ENCODE measurements at regions not wholly inside any gene's neighbourhood (a gene's known extent, or its start where the extent isn't known, plus 50 kb on each side); places are given as distances from the start of the nearest gene placed in this dataset.

DNA sequence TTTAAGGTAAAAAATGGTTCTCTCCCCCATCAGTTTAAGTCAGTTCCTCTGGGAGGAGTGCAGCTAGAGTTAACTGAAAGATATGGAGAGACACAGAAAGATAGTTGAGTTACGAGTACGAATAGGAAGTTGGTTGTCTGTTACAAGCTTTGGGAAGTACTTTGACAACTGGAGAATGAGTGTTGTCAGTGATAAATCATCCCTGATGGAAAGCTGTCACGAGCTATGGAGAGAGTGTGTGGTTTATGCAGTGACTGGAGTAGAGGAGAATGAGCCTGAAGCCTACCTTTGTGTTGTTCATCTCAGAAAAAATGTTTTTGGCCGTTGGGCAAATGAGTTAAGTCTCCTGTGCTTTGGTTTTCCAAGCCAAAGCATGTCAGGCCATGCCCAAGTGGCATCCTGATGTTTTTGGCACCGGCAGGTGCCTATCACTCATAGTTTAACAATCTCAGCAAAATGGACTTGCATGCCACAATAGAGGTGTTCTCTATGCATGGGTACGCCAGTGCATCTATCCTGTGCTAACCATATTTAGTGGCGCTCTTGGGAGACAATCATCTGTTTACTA, 350.2 kb downstream of the IRS2 start:
- H2AFZ ChIP-seq (replicated peaks; ENCODE audit: low read length, poor library complexity) = no peak overlapping the region
- no peaks in the 10 kb centered on the region for H3K36me3 ChIP-seq (ENCODE audit: control insufficient read depth, insufficient read depth, low read length)
- no peak overlapping the region for H3K23ac ChIP-seq (ENCODE audit: low read depth, low read length)
- H2BK20ac ChIP-seq (ENCODE audit: low read depth, low read length) = no peak overlapping the region
- no peak overlapping the region for H2BK5ac ChIP-seq (ENCODE audit: low read depth, low read length, poor library complexity, severe bottlenecking)
- no TSS peak for BruUV-seq (replicated peaks)
- H2BK15ac ChIP-seq (ENCODE audit: low read depth, low read length) = no peak overlapping the region
- H3K9ac ChIP-seq (ENCODE audit: low read depth, low read length) = no peak overlapping the region
- H3K4me1 ChIP-seq (ENCODE audit: control insufficient read depth, insufficient read depth, low read length) = no peaks in the 10 kb centered on the region
- DNase-seq (no peak), ATAC-seq (ENCODE audit: low read depth) (no peak)
- H4K5ac ChIP-seq (ENCODE audit: low read depth, low read length) = no peak overlapping the region
- H3K56ac ChIP-seq (ENCODE audit: extremely low read depth, insufficient read depth, low read length) = no peak overlapping the region
- H3K4me3 ChIP-seq (ENCODE audit: insufficient read depth, low read depth, low read length) = no peak overlapping the region
- dilution Hi-C loops (cut with HindIII; ENCODE audit: low sequenced_read_pairs, unreplicated experiment) (no loop called here), in situ Hi-C loops (cut with MboI; ENCODE audit: low sequenced_read_pairs) (no loop called here), intact Hi-C loops (cut with micrococcal nuclease) (no loop called here)
- ChIA-PET CTCF (no interaction called here), POLR2A (ENCODE audit: unreplicated experiment) (no interaction called here)
- no peak overlapping the region for H3K4me2 ChIP-seq (ENCODE audit: low read depth, low read length)
- no peaks in the 10 kb centered on the region for H3K79me1 ChIP-seq (ENCODE audit: low read depth in 1 of 2, low read length in 2 of 2)
- peaks cover 2% of the 10 kb centered on the region; the same call in 1 of the 2 replicates for H3K9me3 ChIP-seq (ENCODE audit: control insufficient read depth, insufficient read depth, low read length)
- H4K91ac ChIP-seq (ENCODE audit: insufficient read depth, low read depth, low read length) = no peak overlapping the region
- H3K18ac ChIP-seq (ENCODE audit: low read depth, low read length) = no peak overlapping the region
- no peak overlapping the region for H3K4ac ChIP-seq (ENCODE audit: low read depth, low read length)
- H4K8ac ChIP-seq (ENCODE audit: low read depth in 2 of 2, low read length in 2 of 2) = no peak overlapping the region
- H2AK5ac ChIP-seq (ENCODE audit: low read depth, low read length) = no peak overlapping the region
- H4K20me1 ChIP-seq (ENCODE audit: insufficient read depth, low read length) = no peaks in the 10 kb centered on the region
- H3K27me3 ChIP-seq (ENCODE audit: control insufficient read depth, insufficient read depth, low read length) = peaks cover 11% of the 10 kb centered on the region
- no peak overlapping the region for H3K14ac ChIP-seq (replicated peaks; ENCODE audit: low read depth, low read length)
- 75% methylated on average over 3 of the region's 7 CpGs; no CpG with 5 or more reads in 1 of the 2 experiments for WGBS, 2 experiments (ENCODE audit: extremely low coverage in 2 of 2, insufficient read length in 1 of 2)
- H3K9me1 ChIP-seq (ENCODE audit: insufficient read depth, low read length) = no peaks in the 10 kb centered on the region
- H2BK120ac ChIP-seq (ENCODE audit: low read depth, low read length) = no peak overlapping the region
- H3K27ac ChIP-seq (ENCODE audit: insufficient read depth, low read length) = no peak overlapping the region
- no peak overlapping the region for H2AK9ac ChIP-seq (replicated peaks; ENCODE audit: low read depth, low read length, poor library complexity)
- TF ChIP-seq, protein P1, sequence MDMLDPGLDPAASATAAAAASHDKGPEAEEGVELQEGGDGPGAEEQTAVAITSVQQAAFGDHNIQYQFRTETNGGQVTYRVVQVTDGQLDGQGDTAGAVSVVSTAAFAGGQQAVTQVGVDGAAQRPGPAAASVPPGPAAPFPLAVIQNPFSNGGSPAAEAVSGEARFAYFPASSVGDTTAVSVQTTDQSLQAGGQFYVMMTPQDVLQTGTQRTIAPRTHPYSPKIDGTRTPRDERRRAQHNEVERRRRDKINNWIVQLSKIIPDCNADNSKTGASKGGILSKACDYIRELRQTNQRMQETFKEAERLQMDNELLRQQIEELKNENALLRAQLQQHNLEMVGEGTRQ (IDR thresholded peaks at IDR 0.05; ENCODE audit: low read depth, low read length) = no peak
- TF ChIP-seq NFE2L2 (IDR thresholded peaks at IDR 0.05; ENCODE audit: low read depth, low read length) (no peak), MAZ (IDR thresholded peaks at IDR 0.05; ENCODE audit: borderline replicate concordance, low read depth, low read length) (no peak), RCOR1 (IDR thresholded peaks at IDR 0.05; ENCODE audit: insufficient replicate concordance, low read length) (no peak), POLR2A (IDR thresholded peaks at IDR 0.05; ENCODE audit: low read depth, low read length) (no peak), CEBPB (IDR thresholded peaks at IDR 0.05; ENCODE audit: low read depth, low read length) (no peak), SMC3 (IDR thresholded peaks at IDR 0.05; ENCODE audit: low read depth, low read length) (no peak), RFX5 (IDR thresholded peaks at IDR 0.05; ENCODE audit: low read depth, low read length) (no peak), BHLHE40 (IDR thresholded peaks at IDR 0.05; ENCODE audit: low read depth, low read length) (no peak), MXI1 (IDR thresholded peaks at IDR 0.05; ENCODE audit: borderline replicate concordance, low read depth, low read length) (no peak), CHD1 (IDR thresholded peaks at IDR 0.05; ENCODE audit: low read depth, low read length) (no peak), RAD21 (IDR thresholded peaks at IDR 0.05; ENCODE audit: low read length) (no peak)
- TF ChIP-seq, protein P2, sequence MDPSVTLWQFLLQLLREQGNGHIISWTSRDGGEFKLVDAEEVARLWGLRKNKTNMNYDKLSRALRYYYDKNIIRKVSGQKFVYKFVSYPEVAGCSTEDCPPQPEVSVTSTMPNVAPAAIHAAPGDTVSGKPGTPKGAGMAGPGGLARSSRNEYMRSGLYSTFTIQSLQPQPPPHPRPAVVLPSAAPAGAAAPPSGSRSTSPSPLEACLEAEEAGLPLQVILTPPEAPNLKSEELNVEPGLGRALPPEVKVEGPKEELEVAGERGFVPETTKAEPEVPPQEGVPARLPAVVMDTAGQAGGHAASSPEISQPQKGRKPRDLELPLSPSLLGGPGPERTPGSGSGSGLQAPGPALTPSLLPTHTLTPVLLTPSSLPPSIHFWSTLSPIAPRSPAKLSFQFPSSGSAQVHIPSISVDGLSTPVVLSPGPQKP (IDR thresholded peaks at IDR 0.05; ENCODE audit: borderline replicate concordance, low read depth, low read length) = no peak
- TF ChIP-seq, protein P3, sequence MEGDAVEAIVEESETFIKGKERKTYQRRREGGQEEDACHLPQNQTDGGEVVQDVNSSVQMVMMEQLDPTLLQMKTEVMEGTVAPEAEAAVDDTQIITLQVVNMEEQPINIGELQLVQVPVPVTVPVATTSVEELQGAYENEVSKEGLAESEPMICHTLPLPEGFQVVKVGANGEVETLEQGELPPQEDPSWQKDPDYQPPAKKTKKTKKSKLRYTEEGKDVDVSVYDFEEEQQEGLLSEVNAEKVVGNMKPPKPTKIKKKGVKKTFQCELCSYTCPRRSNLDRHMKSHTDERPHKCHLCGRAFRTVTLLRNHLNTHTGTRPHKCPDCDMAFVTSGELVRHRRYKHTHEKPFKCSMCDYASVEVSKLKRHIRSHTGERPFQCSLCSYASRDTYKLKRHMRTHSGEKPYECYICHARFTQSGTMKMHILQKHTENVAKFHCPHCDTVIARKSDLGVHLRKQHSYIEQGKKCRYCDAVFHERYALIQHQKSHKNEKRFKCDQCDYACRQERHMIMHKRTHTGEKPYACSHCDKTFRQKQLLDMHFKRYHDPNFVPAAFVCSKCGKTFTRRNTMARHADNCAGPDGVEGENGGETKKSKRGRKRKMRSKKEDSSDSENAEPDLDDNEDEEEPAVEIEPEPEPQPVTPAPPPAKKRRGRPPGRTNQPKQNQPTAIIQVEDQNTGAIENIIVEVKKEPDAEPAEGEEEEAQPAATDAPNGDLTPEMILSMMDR (conservative IDR thresholded peaks at IDR 0.05; ENCODE audit: low read depth, low read length) = no peak

Measured in IMR-90 (cell line).